Activated T-helper 1 cell treated with anti-CD3 and anti-CD28 coated beads, Interleukin-12 subunit alpha, Interleukin-12 subunit beta, Interleukin-2, Interleukin-4 antibody, amounts not matched to agents 30 ng/mL and 10 ng/mL and 1 ng/mL, durations not matched to agents 14 hours and 24 hours and 36 hours (primary cell): ENCODE measurements at regions not wholly inside any gene's neighbourhood (a gene's known extent, or its start where the extent isn't known, plus 50 kb on each side); places are given as distances from the start of the nearest gene placed in this dataset.

Experiments used
- DNase-seq: peaks from one replicate; pipeline ENCODE4 v3.0.0; 2021; ENCODE audit warnings: low spot score
- H3K27ac Mint-ChIP-seq: one replicate; pipeline ENCODE4 v1.8.0; 2021; ENCODE audit warnings: mild to moderate bottlenecking, mixed read lengths
- H3K27me3 Mint-ChIP-seq: one replicate; pipeline ENCODE4 v1.8.0; 2022; ENCODE audit warnings: mild to moderate bottlenecking, moderate library complexity, mixed read lengths; ENCODE audit not compliant: insufficient read depth
- H3K36me3 Mint-ChIP-seq: one replicate; pipeline ENCODE4 v1.8.0; 2021; ENCODE audit warnings: low read depth, mixed read lengths
- H3K4me1 Mint-ChIP-seq: one replicate; pipeline ENCODE4 v1.8.0; 2021; ENCODE audit warnings: low read depth, mixed read lengths
- H3K4me3 Mint-ChIP-seq: one replicate; pipeline ENCODE4 v1.8.0; 2021; ENCODE audit warnings: mild to moderate bottlenecking, moderate library complexity, mixed read lengths
- H3K9me3 Mint-ChIP-seq: one replicate; pipeline ENCODE4 v1.8.0; 2021; ENCODE audit warnings: mixed read lengths
- intact Hi-C: fragments of 100-400 bp; cut with micrococcal nuclease; formaldehyde crosslinking; loops from one replicate; pipeline ENCODE4 v1.15.1; 2024

DNA sequence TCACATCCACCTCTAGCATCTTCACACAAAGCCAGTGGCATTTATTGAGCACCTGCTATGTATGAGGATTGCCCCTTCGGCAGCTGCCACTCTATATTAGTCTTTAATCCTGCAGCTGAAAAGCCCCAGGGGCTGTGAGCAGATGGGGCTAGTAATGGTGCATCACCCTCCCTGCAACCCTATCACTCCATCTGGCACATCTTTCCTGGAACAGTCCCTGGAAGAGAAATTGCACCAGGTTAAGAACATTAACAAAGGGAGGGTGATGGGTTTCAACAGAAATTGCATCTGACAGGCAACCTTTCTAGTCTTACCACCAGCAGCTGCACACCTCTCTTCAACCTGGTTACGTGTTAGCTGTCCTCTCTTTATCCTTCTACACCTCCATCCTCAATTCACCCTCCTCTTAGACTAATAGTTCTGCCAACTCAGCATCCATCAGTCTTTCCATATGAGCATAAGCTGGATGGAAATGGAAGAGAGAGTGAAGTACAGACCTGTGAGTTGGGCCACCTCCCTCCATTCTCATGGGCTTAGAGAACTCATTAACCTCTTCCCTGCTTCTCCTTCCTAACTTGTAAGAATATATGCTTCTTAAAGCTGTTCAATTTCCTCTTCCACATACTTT is 168.6 kb upstream of the NEBL start:
- DNase-seq: no peak
- intact Hi-C loops: no loop called here
- Mint-ChIP-seq H3K9me3 (peaks cover 1% of the 10 kb centered on the region), H3K27me3 (peaks cover 3% of the 10 kb centered on the region), H3K4me1 (no peaks in the 10 kb centered on the region), H3K4me3 (no peak overlapping the region), H3K36me3 (no peaks in the 10 kb centered on the region), H3K27ac (no peak overlapping the region)

DNA sequence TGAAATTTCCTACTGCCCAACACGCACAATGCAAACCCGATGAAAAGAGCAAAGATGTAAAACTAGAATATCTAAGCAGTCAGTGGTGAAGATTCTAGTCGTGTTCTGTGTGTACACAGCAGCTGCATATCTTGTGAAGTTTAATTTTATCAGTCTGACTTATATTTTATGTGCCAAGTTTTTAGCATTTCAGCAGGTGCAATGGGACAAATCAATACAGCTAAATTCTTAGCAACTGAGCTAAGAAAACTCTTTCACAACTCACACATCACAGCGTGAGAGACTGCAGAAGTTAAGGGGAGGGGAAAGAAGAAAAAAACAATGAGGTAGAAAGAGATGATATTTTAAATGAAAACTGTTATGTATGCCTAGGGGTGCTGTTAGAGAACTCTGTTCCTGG is 164.9 kb upstream of the NEBL start:
- Mint-ChIP-seq H3K4me3 (no peak overlapping the region), H3K9me3 (peaks cover 11% of the 10 kb centered on the region), H3K27ac (no peak overlapping the region), H3K27me3 (peaks cover 3% of the 10 kb centered on the region), H3K4me1 (no peaks in the 10 kb centered on the region), H3K36me3 (no peaks in the 10 kb centered on the region)
- no peak for DNase-seq
- intact Hi-C loops: no loop called here

DNA sequence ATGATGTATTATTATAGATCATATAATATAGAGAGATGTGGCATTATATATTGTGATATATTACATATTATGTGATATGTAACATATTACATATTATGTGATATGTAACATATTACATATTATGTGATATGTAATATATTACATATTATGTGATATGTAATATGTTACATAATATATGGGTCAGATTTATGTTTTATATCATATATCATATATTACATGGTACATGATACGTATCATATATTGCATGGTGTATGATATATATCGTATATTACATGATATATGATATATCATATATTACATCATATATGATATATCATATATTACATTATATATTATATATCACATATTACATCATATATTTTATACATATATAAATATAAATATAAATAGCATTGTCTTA is 164.1 kb upstream of the NEBL start:
- no peak overlapping the region for H3K27ac Mint-ChIP-seq
- peaks cover 11% of the 10 kb centered on the region for H3K9me3 Mint-ChIP-seq
- no peak for DNase-seq
- intact Hi-C loops: no loop called here
- no peaks in the 10 kb centered on the region for H3K4me1 Mint-ChIP-seq
- H3K36me3 Mint-ChIP-seq: no peaks in the 10 kb centered on the region
- no peak overlapping the region for H3K4me3 Mint-ChIP-seq
- peaks cover 3% of the 10 kb centered on the region for H3K27me3 Mint-ChIP-seq

DNA sequence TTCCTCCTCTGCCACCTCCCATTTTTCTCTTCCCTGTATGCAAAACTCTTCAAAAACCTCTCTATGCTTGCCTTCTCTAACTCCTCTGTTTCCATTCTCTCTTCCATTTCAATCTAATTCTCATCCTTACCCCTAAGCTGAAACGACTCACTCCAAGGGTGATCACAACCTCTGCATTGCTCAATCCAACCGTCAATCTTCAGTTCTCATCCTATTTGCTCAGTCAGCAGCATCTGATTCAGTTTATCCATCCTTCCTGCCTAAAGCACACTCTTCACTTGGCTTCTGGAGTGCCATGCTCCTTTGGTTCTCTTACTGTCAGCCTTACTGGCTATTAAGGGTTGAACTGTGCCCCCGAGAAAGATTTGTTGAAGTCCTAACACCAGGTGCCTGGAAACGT is 163.5 kb upstream of the NEBL start:
- no peak for DNase-seq
- no peaks in the 10 kb centered on the region for H3K36me3 Mint-ChIP-seq
- intact Hi-C loops: no loop called here
- no peak overlapping the region for H3K27ac Mint-ChIP-seq
- peaks cover 11% of the 10 kb centered on the region for H3K9me3 Mint-ChIP-seq
- H3K27me3 Mint-ChIP-seq: peaks cover 3% of the 10 kb centered on the region
- H3K4me1 Mint-ChIP-seq: no peaks in the 10 kb centered on the region
- H3K4me3 Mint-ChIP-seq: no peak overlapping the region

DNA sequence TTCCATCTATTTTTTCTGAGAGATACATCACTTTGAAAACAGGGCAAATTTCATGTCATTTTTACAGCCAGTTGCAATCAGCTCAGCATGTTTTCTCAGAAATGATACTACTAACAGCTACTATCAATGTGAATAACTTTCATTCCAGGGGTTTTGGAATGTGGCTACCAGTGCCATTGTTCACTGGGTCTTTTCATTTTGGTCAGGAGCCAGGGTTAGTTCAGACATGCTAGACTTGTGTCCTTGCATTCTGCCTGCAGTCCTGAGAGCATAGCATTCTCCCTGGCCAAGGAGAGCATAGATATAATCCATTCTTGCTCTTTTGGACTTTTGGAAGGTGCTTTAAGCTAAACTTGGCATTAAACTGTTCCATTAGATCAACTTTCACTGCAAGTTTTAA is 160.9 kb upstream of the NEBL start:
- intact Hi-C loops: no loop called here
- Mint-ChIP-seq H3K9me3 (peaks cover 11% of the 10 kb centered on the region), H3K27me3 (no peaks in the 10 kb centered on the region), H3K36me3 (no peaks in the 10 kb centered on the region), H3K4me1 (no peaks in the 10 kb centered on the region), H3K27ac (no peak overlapping the region), H3K4me3 (no peak overlapping the region)
- DNase-seq: no peak

DNA sequence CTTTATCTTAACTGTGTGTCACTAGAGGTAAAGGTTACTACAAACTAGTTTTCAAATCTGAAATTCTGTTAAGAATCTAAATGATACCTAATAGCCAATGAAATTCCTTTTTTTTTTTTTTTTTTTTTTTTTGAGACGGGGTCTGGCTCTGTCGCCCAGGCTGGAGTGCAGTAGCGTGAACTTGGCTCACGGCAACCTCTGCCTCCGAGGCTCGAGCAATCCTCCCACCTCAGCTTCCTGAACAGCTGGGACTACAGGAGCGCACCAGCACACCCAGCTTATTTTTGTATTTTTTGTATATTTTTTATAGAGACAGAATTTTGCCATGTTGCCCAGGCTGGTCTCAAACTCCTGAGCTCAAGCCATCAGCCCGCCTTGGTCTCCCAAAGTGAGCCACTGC is 160.3 kb upstream of the NEBL start:
- Mint-ChIP-seq H3K4me3 (no peak overlapping the region), H3K27ac (no peak overlapping the region), H3K4me1 (no peaks in the 10 kb centered on the region), H3K9me3 (peaks cover 11% of the 10 kb centered on the region), H3K36me3 (no peaks in the 10 kb centered on the region), H3K27me3 (no peaks in the 10 kb centered on the region)
- intact Hi-C loops: no loop called here
- no peak for DNase-seq

DNA sequence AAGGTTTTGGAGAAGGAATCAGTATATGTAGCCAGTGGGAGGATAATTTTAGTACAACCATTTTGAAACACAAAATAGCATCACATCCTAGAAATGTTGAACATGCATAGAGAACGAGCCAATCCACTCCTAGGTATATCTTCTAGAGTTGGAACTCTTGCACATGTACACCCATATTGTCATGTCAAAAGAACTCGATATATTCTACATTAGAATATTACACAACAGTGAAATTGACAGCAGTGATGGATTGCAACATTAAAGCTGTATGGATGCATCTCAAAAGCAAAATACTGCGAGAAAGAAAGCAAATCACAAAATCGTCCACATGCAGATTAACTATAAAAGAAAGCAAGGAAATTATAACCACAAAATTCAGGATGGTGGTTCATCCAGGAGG is 159.3 kb upstream of the NEBL start:
- H3K27ac Mint-ChIP-seq: no peak overlapping the region
- no peaks in the 10 kb centered on the region for H3K36me3 Mint-ChIP-seq
- no peaks in the 10 kb centered on the region for H3K4me1 Mint-ChIP-seq
- intact Hi-C loops: no loop called here
- H3K9me3 Mint-ChIP-seq: peaks cover 14% of the 10 kb centered on the region
- no peaks in the 10 kb centered on the region for H3K27me3 Mint-ChIP-seq
- DNase-seq: no peak
- H3K4me3 Mint-ChIP-seq: no peak overlapping the region

DNA sequence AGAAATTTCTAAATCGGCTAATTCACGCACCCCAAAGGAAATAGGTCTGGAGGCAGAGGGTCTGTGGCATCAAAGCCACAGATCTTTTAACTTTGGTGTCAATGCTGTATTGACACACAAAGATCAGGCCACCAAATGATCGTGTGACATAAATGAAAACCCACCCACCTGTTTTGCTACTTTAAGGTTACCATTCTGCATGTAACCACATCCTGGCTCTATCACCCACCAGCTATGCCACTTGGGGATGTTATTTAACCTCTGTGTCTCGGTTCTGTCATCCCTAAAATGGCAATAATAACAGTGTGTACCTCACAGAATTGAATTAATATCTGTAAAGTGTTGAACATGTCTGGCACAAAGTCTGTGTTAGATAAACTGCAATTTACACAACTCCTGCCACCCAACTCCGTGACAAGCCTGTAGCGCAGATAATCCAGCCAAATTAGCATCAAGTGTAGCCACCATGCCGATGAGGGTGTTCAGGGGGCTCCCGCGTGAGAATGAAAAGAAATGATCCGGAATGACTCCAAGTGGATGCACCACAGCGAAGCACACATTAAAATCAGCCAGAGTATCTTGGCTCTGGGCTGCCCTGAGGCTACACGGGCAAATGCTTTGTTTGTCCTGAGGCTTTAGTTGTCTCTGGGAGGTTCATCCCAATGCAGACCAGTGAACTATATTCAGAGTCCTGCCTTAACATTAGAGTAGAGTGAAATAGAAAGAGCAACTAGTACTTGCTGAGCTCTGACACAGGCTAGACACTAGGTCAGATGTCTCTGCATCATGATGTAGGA is 158.4 kb upstream of the NEBL start:
- Mint-ChIP-seq H3K27ac (no peak overlapping the region), H3K36me3 (no peaks in the 10 kb centered on the region), H3K4me3 (no peak overlapping the region), H3K4me1 (no peaks in the 10 kb centered on the region), H3K9me3 (peaks cover 10% of the 10 kb centered on the region), H3K27me3 (no peaks in the 10 kb centered on the region)
- DNase-seq: no peak
- intact Hi-C loops: no loop called here

DNA sequence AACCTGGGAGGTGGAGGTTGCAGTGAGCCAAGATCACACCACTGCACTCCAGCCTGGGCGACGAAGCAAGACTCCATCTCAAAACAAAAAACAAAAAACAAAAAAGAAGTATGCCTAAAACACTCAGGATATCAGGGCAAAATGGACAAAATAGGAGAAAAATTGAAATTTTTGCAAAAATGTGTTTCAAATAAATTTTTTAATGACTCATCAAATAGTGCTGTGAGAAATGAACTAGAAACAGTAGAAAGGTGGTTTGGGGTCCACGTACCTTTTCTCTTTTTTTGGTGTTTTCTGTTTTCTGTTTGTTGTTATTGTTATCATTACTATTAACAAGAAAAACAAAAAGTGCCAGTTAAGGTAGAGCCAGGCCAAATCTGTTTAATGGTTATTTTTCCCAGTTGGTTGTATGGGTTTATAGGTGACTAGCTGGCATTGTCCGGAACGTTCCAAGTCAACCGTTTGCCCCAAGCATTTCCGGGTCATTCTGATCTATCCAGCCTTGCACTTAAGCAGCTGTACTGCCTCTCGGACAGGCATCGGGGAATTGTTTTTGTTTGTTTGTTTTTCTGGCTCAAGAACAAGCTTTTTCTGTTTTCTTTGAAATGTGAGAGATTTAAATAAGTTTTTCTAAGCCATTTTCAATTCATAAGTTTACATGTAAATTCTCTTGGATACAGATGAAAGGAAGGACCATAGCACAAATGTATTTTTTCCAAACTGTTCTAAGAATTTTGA is 157.0 kb upstream of the NEBL start:
- no peak overlapping the region for H3K4me3 Mint-ChIP-seq
- no peaks in the 10 kb centered on the region for H3K4me1 Mint-ChIP-seq
- no peaks in the 10 kb centered on the region for H3K36me3 Mint-ChIP-seq
- H3K27me3 Mint-ChIP-seq: peaks cover 3% of the 10 kb centered on the region
- no peak overlapping the region for H3K27ac Mint-ChIP-seq
- DNase-seq: no peak
- intact Hi-C loops: no loop called here
- peaks cover 7% of the 10 kb centered on the region for H3K9me3 Mint-ChIP-seq

DNA sequence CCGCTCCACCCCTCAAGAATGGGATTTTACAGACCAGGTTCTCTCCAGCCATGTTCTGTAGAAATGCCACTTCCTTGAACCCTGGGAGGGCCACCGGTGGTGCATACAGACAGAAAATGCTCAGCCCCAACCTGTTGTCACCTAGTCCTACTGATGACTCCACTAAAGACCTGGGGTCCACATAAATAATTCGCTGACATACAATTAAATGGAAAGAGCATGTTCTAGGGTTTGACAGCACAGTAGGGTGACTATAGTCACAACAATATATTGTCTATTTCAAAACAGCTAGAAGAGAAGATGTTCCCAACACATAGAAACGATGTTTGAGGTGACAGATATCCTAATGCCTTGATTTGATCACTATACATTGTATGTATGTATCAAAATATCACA is 155.6 kb upstream of the NEBL start:
- no peak overlapping the region for H3K27ac Mint-ChIP-seq
- peaks cover 3% of the 10 kb centered on the region for H3K27me3 Mint-ChIP-seq
- peaks cover 6% of the 10 kb centered on the region for H3K9me3 Mint-ChIP-seq
- no peaks in the 10 kb centered on the region for H3K4me1 Mint-ChIP-seq
- no peak for DNase-seq
- intact Hi-C loops: no loop called here
- no peak overlapping the region for H3K4me3 Mint-ChIP-seq
- H3K36me3 Mint-ChIP-seq: no peaks in the 10 kb centered on the region

DNA sequence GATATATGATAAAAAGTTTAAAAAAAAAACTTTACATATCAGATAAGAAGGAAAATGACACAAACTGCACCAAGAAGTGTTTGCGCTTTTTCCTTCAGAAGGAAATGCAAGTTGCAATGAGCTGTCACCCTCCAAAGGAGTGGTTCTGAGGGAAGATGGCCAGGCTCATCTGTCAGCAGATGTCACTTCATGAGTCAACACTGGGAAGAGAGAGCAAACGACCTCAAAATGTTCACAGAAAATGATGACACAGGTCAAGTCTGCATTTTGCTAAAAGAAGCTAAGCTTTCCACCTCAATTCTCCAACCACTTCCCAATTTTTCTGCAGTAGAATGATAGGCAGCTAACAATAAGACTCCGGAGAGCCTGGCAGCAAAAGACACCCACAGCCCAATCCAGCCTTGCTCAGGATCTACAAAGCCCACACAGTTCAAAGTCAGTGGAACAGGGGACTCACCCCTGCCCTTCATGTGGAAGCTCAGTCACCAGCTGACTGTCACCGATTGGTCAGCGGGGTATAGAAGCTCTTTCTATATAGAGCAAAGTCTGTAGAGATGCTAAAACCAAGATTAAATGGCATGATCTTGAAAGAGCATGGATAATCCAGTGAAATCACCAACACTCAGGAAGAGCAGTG is 155.1 kb upstream of the NEBL start:
- DNase-seq: no peak
- peaks cover 3% of the 10 kb centered on the region for H3K27me3 Mint-ChIP-seq
- no peaks in the 10 kb centered on the region for H3K36me3 Mint-ChIP-seq
- no peaks in the 10 kb centered on the region for H3K4me1 Mint-ChIP-seq
- H3K27ac Mint-ChIP-seq: no peak overlapping the region
- H3K4me3 Mint-ChIP-seq: no peak overlapping the region
- intact Hi-C loops: no loop called here
- peaks cover 5% of the 10 kb centered on the region for H3K9me3 Mint-ChIP-seq

DNA sequence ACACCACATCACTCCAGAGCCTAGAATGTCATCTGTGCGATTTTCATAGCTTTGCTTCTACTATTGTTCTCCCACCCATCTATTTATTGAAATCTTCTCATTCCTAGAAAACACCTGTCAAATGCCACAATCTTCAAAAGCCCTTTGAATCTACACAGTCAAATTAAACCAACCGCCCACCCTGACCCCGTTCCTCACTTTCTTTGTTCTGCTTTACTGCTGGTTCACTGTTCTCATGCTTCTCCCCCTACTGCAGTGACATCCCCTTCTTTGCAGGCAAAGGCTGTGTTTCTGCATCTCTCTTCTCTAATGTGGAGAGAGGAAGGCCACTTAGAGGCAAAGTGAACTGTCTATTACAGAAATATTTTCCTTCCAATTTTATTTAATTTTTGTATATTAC is 152.4 kb upstream of the NEBL start:
- H3K4me3 Mint-ChIP-seq: no peak overlapping the region
- no peak overlapping the region for H3K27ac Mint-ChIP-seq
- peaks cover 5% of the 10 kb centered on the region for H3K27me3 Mint-ChIP-seq
- no peak for DNase-seq
- H3K36me3 Mint-ChIP-seq: no peaks in the 10 kb centered on the region
- H3K4me1 Mint-ChIP-seq: no peaks in the 10 kb centered on the region
- intact Hi-C loops: no loop called here
- peaks cover 3% of the 10 kb centered on the region for H3K9me3 Mint-ChIP-seq

DNA sequence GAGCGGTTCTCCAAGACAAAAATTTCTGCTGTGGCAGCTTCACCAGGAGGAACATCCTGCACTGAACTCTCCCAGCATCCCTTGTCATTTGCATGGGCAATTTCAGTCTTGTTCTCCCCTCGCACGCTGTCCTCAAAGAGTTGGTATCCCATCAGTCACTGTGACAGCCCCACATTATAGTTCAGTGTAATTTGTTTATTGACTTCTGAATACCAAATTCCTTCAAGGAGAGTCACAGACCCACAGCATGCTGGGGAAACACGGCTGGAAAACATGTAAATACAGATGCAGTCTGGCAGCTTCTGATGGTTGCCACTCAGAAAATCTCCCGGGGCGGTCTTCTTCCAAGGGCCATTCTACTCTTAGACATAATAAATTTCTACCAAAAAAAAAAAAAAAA is 151.0 kb upstream of the NEBL start:
- H3K4me1 Mint-ChIP-seq: no peaks in the 10 kb centered on the region
- no peaks in the 10 kb centered on the region for H3K36me3 Mint-ChIP-seq
- no peak for DNase-seq
- intact Hi-C loops: no loop called here
- peaks cover 5% of the 10 kb centered on the region for H3K27me3 Mint-ChIP-seq
- no peak overlapping the region for H3K4me3 Mint-ChIP-seq
- H3K27ac Mint-ChIP-seq: no peak overlapping the region
- H3K9me3 Mint-ChIP-seq: peaks cover 3% of the 10 kb centered on the region
